Stimulated activated CD8-positive, alpha-beta memory T cell treated with anti-CD3 and anti-CD28 coated beads, Interleukin-7, amount 100 ng/mL, for 4 hours (primary cell): ENCODE measurements at regions not wholly inside any gene's neighbourhood (a gene's known extent, or its start where the extent isn't known, plus 50 kb on each side); places are given as distances from the start of the nearest gene placed in this dataset.

ENCODE experiments used
- DNase-seq, 2 donors: peaks; one replicate each; pipeline ENCODE4 v3.0.0-alpha.2; 2020; ENCODE audit warnings: low read depth in 2 of 2

DNA sequence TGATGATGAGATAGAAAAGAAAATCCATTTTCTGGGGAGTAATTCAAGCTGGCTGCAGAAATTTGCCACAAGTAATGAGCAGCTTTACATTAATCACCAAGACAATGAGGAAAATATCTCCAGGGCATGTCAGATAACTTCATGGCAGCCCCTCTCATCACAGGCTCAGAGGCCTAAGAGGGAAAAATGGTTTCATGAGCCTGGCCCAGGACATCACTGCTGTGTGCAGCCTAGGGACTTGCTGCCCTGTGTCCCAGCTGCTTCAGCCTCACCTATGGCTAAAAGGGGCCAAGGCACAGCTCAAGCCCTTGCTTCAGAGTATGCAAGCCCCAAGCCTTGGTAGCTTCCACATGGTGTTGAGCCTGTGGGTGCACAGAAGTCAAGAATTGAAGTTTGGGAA, 161.7 kb downstream of the OPA1 start:
- no peak for DNase-seq

- DNase-seq, result no peak
Measured at GRCh38 chr3:193756536-193756935, 163.5 kb downstream of the OPA1 start.

DNA sequence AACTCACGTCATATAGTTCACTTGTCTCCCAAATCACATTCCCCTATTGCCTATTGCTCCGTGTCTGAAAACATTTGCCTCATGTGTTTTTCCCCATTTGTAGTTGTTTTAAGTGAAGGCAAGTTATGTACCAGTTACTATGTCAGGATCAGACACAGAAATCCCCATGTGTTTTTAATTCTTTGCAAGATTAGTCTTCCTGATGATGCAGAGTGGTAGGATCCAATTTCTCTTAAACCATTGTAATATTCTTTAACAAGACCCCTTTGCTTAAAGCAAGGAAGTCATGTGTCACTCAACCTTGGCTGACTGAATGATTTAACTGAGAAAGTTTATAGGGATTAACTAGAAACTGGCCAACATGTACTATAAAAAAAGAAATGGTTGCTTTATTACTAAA, 164.4 kb downstream of the OPA1 start:
- DNase-seq, result no peak

- no peak for DNase-seq
Measured at GRCh38 chr3:193761969-193762368, 169.0 kb downstream of the OPA1 start.

GRCh38 chr3:193762657-193763056, 169.6 kb downstream of the OPA1 start:
- no peak for DNase-seq

- no peak for DNase-seq
Measured at GRCh38 chr3:193764959-193765358, 172.0 kb downstream of the OPA1 start.

- DNase-seq, result no peak
Measured at GRCh38 chr3:193767353-193768069, 174.5 kb downstream of the OPA1 start.

- no peak for DNase-seq
Measured at GRCh38 chr3:193768070-193768394, 175.0 kb downstream of the OPA1 start.

DNA sequence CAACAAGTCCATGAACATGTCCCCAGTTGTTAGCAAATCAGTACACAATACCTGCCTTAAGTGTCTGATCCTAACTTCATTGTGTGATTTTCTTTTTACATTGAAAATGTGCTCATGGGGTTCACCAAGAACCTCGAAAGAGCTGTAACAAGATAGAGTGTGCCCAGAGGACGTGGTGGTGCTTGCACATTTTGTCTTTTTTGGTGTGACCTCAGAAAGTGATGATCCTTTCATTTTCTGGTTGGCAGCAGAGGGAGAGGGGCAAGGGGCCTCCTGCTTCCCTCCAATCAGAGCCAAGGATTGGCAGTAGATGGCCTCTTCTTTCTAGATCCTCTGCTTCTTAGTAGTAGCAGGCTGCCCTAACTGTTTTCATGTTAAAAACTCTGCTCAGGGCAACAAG, 176.4 kb downstream of the OPA1 start:
- DNase-seq, result no peak

DNA sequence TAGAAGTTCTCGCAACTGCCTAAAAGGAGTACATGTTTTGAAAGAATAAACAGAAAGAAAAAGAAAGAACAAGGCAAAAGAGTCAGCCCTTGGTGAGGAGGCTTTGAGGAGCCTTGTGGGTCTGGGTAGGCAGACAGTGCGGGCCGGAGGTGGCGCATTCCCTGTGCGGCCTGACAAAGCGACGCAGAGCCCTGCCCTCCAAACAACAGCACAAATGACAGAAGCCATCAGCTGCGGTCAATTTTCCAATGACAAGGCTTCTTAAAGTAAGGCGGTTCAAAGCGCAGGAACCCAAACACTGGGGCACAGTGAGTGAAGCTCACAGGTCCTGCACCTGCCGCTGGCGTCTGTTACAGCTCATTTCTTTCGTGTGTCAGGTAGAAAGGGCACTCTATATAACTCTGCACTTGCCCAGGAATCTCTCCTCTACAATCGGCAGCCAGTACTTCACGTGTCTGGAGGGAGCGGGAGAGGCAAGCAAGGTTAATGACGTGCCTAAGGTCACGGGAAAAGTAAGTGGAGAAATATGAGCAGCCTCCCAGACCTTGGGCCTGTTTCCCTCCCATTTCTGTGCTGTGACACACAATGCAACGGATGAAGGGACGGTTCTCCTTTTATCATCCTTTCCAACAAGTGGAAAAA, 178.1 kb downstream of the OPA1 start:
- no peak for DNase-seq

- no peak for DNase-seq
Measured at GRCh38 chr3:193771653-193772421, 178.8 kb downstream of the OPA1 start.

- DNase-seq, result no peak
Measured at GRCh38 chr3:193772422-193772763, 179.4 kb downstream of the OPA1 start.

DNA sequence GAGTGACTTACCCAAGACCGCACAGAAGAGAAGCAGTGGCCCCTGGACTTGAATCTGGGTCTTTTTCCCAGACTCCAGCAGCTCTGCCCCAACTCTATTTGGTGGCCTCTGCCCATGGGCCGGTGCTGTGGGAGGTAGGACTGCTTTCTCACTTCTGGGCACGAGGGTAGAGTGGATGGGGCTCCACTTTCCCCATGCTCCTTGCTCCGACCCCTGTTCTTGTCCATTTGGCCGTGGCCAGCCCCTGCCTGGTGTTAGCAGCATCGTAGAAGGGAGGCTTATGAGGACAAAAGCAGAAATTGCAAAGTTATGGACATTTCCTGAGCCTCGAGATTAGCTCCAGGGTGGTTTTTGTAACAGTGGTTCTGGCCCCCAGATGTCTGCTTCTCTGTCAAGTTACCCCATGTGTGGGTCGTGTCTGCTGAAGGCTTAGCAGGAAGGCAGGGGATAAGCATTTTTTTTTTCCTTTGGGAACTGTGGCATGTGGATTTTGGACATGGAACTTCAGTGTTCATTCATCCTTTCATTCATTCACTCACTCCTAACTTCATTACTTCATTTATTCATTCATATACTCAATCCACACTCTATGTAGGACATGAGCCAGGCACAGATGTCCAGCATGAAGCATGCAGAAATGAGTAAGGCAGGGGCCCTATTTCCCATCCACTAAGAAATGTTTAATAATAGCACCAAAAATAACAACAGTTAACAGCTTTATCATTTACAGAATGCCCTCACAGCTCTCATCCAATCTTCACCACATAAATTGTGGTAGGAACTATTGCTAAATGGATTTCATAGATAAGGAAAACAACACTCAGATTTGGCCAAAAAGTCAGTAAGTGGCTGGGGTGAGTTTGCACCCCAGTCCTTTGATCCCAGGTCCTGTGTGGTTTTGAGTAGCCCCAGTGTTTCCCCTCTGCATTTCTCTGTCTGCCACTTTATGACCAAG, 180.5 kb downstream of the OPA1 start:
- no peak for DNase-seq

DNA sequence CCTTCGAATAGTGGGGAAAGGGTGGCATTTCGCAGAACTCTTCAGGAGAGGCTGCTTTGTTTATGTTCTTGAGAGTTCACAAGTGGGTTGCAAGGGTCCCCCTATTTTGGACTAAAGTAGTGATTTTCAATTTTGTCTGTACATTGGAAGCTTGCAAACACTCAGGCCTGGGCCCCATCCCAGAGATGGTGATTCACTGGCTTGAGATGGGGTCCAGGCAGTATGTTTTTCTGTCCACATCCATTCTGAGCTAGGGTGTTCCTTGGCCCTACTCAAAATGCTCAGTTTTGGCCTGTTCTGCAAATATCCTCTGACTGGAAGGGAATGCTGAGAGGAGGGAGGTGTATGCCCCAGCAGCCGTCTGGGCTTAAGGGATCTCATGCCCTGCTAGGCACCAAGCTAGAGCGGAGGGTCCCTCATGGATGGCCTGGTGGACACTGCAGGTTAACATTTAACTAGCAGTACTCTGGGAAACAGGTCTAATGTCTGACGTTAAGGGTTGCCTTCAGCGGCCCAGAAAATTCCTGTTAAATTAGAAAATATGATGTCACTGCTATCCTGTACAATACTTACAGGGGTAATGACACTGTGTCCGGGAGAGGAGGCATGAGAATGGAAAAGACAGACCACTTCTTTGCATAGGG, 181.4 kb downstream of the OPA1 start:
- DNase-seq, result no peak

- no peak for DNase-seq
Measured at GRCh38 chr3:193774916-193775285, 181.9 kb downstream of the OPA1 start.

GRCh38 chr3:193775421-193776077, 182.5 kb downstream of the OPA1 start:
- no peak for DNase-seq

DNA sequence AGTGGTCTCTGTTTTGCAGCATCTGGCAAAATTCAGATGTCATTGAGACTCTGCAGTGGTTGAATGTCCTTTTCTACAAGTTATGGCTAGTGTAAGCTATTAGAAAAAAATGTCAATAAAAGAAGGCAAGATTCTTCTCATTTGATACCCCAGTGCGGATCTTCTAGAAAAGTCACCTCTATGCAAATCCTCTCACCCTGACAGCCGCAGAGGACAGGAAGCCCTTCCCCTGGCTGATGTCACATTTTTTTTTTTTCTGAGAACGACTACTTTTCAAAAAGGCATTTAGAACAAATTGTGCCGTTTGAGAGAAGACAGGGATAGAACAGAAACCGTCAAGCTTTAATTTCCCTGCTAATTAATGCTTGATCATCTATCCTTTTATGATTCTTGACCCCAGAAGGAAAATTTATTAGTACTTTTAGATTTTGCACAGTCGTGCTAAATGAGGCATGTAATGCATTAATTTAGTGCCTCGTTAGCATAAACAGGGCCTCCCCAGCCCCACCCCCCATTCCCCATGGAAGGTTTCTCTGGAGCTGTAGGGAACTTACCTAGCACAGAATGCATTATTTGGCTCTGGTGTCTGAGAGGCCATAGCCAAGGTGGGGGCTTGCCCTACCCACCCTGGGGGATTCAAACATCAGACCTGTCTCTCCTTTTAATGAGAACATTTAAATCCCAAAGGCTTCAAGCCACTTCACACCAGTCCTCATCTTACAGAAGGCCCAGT, 183.8 kb downstream of the OPA1 start:
- no peak for DNase-seq

DNA sequence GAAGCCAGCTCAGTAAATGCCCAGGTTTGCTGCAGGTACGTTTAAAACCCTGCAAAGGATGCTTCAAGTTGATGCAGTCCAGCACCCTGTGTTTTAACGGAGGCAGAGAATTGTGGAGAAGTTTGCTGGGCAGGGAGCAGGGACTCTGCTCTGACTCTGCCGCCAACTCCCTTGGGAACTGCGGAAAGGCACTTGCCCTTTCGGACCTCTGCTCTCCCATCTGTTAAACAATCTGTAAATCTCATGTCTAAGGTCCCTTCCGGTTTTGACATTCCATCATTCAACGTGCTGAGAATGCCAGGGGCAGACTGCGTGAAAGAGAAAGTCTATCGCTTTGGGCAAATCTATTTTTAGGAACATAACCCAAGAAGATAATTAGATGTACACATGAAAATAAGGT, 184.5 kb downstream of the OPA1 start:
- no peak for DNase-seq

GRCh38 chr3:193778676-193779075, 185.7 kb downstream of the OPA1 start:
- no peak for DNase-seq

- no peak for DNase-seq
Measured at GRCh38 chr3:193779933-193780332, 186.9 kb downstream of the OPA1 start.
